HG02763 (cell line): ENCODE measurements at regions not wholly inside any gene's neighbourhood (a gene's known extent, or its start where the extent isn't known, plus 50 kb on each side); places are given as distances from the start of the nearest gene placed in this dataset.
"Not testable (repeated sequence)": the region's sequence is repeated elsewhere in the genome, so short reads cannot be mapped to it uniquely, and the experiment has no call there.

Experiments
- ATAC-seq: cut with Tn5 transposase; IDR thresholded peaks from one replicate; pipeline ENCODE4 v1.9.1; 2021; ENCODE audit warnings: mild to moderate bottlenecking, moderate library complexity; ENCODE audit not compliant: unreplicated experiment

DNA sequence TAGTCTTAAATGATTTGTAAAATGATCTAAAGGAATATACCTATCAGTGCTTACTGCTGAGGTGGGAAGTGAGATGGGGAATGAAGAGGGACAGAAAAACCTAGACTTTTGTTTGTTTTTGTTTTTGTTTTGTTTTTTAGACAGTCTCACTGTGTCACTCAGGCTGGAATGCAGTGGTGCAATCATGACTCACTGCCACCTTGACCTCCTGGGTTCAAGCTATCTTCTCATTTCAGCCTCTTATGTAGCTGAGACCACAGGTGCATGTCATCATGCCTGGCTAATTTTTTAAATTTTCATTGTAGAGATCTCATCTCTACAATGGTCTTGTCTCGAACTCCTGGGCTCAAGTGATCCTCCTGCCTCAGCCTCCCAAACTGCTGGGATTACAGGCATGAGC is 116.4 kb upstream of the SEM1 start:
- no peak for ATAC-seq

DNA sequence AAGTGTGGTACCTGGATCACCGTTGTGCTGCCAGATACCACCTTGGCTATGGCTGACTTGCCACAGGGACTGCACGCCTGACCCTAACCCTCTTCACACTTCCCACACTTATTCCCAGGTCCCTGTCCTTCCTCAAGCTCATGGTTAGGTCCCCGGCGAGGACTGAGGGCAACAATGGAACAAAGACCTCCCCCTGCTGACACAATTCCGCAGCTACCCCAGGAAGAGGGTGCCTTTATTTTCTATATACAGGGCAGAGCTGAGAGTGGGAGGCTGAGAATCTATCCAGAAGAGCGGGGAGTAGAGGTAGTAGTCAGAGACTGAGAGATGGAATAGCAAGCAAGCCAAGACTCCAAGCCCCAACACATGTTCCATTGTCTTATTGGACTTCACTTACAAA is 118.1 kb upstream of the SEM1 start:
- no peak for ATAC-seq

- not testable (repeated sequence) for ATAC-seq
Observed at GRCh38 chr7:96829121-96829520, 119.5 kb upstream of the SEM1 start.

GRCh38 chr7:96831446-96831845 is 121.8 kb upstream of the SEM1 start:
- ATAC-seq: no peak

- no peak for ATAC-seq
Observed at GRCh38 chr7:96832092-96832662, 122.5 kb upstream of the SEM1 start.

DNA sequence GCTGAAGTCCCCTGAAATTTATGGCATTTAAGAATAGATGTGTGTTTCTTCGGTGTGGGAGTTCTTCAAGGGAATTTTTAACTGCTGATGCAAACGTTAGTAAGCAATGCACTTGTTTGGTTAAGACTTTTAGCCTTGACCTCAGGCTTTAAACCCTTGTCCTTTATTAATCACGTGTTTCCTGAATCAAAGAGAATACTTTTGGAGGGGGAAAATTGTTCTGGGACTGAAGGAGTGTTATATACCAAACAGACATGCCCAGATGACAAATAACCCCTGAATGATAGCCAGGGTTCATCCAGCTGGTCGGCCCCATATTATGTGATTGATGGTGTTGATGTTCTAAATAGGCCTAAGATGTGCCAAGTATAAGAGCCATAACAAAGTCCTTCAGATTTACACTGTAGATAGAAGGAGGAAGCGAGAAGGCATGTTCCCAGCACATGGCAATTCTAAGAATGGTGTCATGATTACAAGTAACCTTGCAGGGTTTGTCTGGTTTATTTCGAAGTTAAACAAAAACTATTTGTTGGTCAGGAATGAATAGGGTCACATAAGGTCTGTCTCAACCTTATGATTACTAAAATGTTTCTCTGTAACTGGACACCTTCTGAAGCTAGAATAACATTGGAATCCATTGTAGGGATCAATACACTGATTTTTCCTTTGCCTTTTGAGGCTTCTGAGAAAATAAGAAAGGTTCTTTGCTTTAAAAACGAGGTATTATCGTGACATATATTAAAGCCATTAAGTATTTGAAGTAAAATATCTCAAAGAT is 124.2 kb upstream of the SEM1 start:
- no peak for ATAC-seq

GRCh38 chr7:96836456-96836855 is 126.8 kb upstream of the SEM1 start:
- ATAC-seq: no peak

DNA sequence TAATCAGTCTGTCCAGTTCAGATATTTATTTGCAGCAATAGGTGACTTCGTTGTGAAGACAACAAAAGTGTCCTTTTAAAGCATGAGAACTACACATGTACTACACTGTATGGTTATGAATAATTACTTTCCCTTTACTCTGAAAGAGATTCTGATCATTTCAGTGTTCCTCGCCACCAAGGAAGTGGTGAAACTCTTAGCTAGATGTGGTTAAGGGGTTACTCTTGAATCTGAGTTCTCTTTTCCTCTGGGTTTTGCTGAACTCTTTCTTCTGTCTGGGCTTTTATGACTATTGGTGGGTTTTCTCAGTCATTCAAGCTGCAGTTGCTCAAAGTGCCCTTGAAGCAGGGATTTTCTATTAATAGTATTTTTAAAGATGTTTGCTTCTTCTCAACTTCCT is 127.9 kb upstream of the SEM1 start:
- peak; percentile 93 for ATAC-seq

GRCh38 chr7:96838481-96838880 is 128.8 kb upstream of the SEM1 start:
- ATAC-seq: no peak

DNA sequence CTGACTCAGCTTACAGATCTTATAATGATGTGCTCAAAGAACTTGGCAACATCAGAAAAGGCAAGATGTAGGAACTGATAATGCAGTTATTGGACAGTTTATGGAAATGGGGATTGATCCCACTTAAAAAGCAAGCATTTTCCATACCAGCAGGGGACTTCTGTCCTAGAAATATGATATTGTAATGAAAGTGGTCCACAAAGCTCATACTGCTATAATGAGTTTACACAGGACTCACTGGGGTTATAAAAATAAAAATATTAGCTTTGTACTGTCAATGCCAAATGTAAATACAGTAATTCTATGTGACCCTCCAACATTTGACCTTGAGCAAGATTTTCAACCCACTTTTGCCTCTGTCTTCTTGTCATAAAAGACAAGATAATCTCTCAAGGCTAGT is 145.5 kb upstream of the SEM1 start:
- no peak for ATAC-seq

DNA sequence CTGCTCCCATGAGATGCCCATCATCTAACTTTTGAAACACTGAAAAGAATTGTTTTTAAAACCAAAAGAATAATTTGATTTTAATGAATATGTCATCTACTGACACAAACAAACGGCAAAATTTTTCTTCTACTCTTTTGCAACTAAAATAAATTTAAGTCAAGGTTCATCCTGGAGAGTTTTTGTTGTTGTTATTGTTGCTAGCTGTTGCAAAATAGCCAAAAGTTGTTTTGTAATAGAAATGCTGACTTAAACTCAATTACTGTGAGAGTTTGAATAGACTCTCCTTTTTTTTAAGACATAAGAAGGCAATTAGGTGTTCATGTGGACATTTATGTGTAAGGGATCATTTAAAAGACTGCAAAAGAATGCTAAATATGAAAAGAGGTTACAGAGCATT is 146.0 kb upstream of the SEM1 start:
- ATAC-seq: no peak

DNA sequence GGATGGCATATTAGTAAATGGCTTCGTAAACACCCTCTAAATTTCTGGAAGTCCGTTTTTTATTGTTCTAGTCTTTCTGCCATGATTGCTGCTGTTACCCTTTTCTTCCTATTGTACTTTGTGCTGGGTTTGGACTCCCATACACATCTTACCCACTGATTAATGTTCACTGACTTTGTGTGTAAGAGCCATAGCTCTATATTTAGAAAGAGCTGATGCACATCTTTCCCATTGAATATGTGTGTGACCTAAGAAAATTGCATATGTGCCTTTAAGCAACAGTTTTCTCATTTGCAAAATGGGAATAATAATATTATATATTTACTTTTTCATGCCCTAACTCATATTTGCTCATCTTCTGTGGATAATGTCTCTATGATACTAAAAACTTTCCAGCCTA is 135.8 kb upstream of the DLX6 start:
- ATAC-seq: no peak

GRCh38 chr7:96870185-96870584 is 135.2 kb upstream of the DLX6 start:
- ATAC-seq: no peak

GRCh38 chr7:96870934-96871333 is 134.4 kb upstream of the DLX6 start:
- no peak for ATAC-seq

DNA sequence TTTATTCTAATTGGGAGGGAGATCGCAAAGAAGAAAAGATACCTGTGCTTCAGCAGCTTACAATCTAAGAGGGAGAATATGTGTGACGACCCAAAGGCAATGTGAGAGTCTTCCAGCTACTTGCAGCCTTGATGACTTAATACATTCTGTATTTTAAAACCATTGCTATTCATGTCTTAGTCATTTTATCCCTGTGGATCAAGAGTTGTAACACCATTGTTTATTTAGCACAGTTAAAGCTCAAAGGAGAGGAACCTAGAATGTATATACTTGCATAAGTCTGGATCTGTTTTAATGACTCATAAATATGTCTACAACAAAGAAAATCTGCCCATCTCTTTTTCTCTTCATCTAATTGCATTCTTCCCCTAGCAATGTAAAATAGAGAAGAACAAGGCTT is 117.9 kb upstream of the DLX6 start:
- no peak for ATAC-seq

- ATAC-seq: no peak
Observed at GRCh38 chr7:96899108-96899507, 106.2 kb upstream of the DLX6 start.

- no peak for ATAC-seq
Observed at GRCh38 chr7:96901822-96902445, 103.4 kb upstream of the DLX6 start.

DNA sequence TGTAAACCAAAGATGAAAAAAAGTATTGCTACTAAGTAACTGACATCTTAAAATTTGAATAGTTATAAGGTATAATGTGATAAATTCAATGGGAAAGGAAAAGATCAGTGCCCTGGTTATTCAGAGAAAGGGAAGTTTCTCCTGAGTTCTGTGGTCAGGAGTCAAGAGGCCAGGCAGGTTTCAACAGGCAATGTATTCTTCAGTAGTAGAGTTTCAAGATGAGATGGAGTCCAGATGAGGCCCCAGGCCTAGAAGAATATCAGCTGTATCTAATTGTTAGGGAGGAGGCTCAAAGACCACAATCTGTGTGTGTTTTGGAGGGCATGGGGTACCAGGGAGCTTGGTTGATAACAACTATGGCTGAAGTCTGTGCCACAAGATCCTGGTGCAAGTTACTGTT is 101.4 kb upstream of the DLX6 start:
- ATAC-seq: no peak

DNA sequence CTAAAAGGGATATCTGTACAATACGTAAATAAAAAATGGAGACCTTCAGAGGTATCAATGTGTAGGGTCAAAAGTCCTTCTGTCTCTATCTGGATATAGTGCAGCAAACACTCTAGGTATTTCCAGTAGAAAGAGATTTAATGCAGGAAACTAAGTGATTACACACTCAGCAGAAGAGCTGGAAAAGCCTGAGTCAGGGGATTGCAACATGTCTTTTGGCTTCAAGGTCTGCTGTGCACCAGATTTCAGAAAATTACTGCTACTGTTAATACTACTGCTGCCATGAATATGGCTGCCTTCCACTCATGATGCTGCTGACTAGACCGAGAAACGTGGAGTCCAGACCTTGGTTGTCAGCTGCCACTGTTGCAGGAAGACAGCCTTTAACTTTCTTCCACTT is 94.9 kb upstream of the DLX6 start:
- no peak for ATAC-seq

- no peak for ATAC-seq
Observed at GRCh38 chr7:96915029-96915428, 90.3 kb upstream of the DLX6 start.

GRCh38 chr7:96920064-96920463 is 85.3 kb upstream of the DLX6 start:
- no peak for ATAC-seq

DNA sequence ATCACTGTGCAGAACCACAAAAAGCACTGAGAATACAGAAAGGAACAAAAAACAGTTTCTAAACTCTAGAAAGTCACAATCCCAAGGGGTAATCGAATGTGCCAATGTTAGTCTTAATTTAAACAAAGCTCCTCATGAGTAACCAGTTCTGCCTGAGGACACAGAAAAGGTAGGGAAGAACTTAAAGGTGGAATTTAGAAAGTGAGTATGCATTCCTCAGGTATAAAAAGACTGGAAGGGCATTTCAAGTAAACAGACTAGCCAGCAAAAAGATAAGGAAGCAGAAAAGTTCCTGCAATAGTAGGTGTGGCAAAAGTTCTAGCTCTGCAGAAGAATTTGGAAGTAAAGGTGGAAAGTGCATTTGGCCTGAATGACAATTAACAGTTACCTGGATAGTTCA is 84.6 kb upstream of the DLX6 start:
- no peak for ATAC-seq
